NT2/D1 (cell line): ENCODE measurements at regions not wholly inside any gene's neighbourhood (a gene's known extent, or its start where the extent isn't known, plus 50 kb on each side); places are given as distances from the start of the nearest gene placed in this dataset.

Experiments used
- SUZ12 ChIP-seq: IDR thresholded peaks from 2 replicates; pipeline ENCODE4 v1.6.1; 2011; ENCODE audit not compliant: insufficient read length, insufficient read depth; ENCODE audit errors: extremely low read depth
- ZNF274 ChIP-seq: IDR thresholded peaks from 2 replicates; pipeline ENCODE4 v1.6.1; 2011; ENCODE audit warnings: mild to moderate bottlenecking, low read depth, low read length

DNA sequence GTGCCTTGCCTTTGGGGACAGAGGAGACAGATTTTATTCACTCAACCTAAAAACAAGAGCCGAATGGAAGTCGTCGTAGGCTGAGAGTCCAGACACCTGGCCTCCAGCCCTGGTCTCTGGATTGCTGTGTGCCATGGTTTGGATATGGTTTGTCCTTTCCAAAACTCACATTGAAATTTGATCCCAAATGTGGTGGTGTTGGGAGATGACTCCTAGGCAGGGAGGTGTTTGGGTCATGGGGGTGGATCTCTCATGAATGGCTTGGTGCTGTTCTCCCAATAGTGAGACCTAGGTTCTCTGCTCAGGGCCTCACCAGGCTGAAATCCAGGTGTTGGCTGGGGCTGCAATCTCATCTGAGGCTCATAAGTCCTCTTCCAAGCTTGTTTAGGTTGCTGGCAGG, 75.5 kb downstream of the FOXD2 start:
- TF ChIP-seq ZNF274 (no peak), SUZ12 (no peak)
